Bronchial epithelial cell (primary cell): ENCODE measurements at regions not wholly inside any gene's neighbourhood (a gene's known extent, or its start where the extent isn't known, plus 50 kb on each side); places are given as distances from the start of the nearest gene placed in this dataset.

Experiments used
- DNase-seq: peaks from one replicate; pipeline ENCODE4 v3.0.0-alpha.2; 2010; ENCODE audit warnings: low read depth
- FAIRE-seq: peaks from 2 replicates; lab custom pipeline; 2011; peaks lifted over from hg19 to GRCh38; lab: Jason Lieb, UNC
- H3K27me3 ChIP-seq: 2 replicates; pipeline ENCODE4 v1.5.1; 2011; ENCODE audit warnings: low read length; ENCODE audit not compliant: control insufficient read depth, insufficient read depth
- H3K36me3 ChIP-seq: 2 replicates; pipeline ENCODE4 v1.5.1; 2011; ENCODE audit warnings: low read length; ENCODE audit not compliant: control insufficient read depth, insufficient read depth
- H3K4me3 ChIP-seq: 2 replicates; pipeline ENCODE4 v1.5.1; 2011; ENCODE audit warnings: mild to moderate bottlenecking, low read depth, low read length, control low read depth
- TF ChIP-seq, protein P1 (sequence below): IDR thresholded peaks from 2 replicates; pipeline ENCODE4 v1.5.1; 2011; ENCODE audit warnings: mild to moderate bottlenecking, moderate library complexity, low read length, control low read depth, inconsistent platforms; ENCODE audit not compliant: insufficient read depth, severe bottlenecking

GRCh38 chr14:87443787-87444186 lies 549.2 kb downstream of the GALC start:
- no peaks in the 10 kb centered on the region for H3K36me3 ChIP-seq
- TF ChIP-seq, protein P1, sequence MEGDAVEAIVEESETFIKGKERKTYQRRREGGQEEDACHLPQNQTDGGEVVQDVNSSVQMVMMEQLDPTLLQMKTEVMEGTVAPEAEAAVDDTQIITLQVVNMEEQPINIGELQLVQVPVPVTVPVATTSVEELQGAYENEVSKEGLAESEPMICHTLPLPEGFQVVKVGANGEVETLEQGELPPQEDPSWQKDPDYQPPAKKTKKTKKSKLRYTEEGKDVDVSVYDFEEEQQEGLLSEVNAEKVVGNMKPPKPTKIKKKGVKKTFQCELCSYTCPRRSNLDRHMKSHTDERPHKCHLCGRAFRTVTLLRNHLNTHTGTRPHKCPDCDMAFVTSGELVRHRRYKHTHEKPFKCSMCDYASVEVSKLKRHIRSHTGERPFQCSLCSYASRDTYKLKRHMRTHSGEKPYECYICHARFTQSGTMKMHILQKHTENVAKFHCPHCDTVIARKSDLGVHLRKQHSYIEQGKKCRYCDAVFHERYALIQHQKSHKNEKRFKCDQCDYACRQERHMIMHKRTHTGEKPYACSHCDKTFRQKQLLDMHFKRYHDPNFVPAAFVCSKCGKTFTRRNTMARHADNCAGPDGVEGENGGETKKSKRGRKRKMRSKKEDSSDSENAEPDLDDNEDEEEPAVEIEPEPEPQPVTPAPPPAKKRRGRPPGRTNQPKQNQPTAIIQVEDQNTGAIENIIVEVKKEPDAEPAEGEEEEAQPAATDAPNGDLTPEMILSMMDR, result no peak
- H3K4me3 ChIP-seq, result no peak overlapping the region
- FAIRE-seq, result no peak
- DNase-seq, result peak; percentile 58
- no peaks in the 10 kb centered on the region for H3K27me3 ChIP-seq

GRCh38 chr14:87443039-87443438 lies 549.9 kb downstream of the GALC start:
- TF ChIP-seq, protein P1, result no peak
- no peak overlapping the region for H3K4me3 ChIP-seq
- no peak for DNase-seq
- H3K36me3 ChIP-seq, result no peaks in the 10 kb centered on the region
- no peaks in the 10 kb centered on the region for H3K27me3 ChIP-seq
- no peak for FAIRE-seq

- DNase-seq (no peak), FAIRE-seq (no peak)
- TF ChIP-seq, protein P1, result no peak
- Histone ChIP-seq H3K36me3 (no peaks in the 10 kb centered on the region), H3K27me3 (no peaks in the 10 kb centered on the region), H3K4me3 (no peak overlapping the region)
Measured at GRCh38 chr14:87437158-87437557, 555.8 kb downstream of the GALC start.

- TF ChIP-seq, protein P1, result no peak
- H3K4me3 ChIP-seq, result no peak overlapping the region
- H3K36me3 ChIP-seq, result no peaks in the 10 kb centered on the region
- no peaks in the 10 kb centered on the region for H3K27me3 ChIP-seq
- FAIRE-seq (no peak), DNase-seq (no peak)
Measured at GRCh38 chr14:87434680-87435079, 558.3 kb downstream of the GALC start.

- FAIRE-seq (no peak), DNase-seq (peak; percentile 50)
- no peaks in the 10 kb centered on the region for H3K27me3 ChIP-seq
- H3K36me3 ChIP-seq, result no peaks in the 10 kb centered on the region
- no peak overlapping the region for H3K4me3 ChIP-seq
- TF ChIP-seq, protein P1, result no peak
Measured at GRCh38 chr14:87434011-87434410, 559.0 kb downstream of the GALC start.

GRCh38 chr14:87432698-87433097 lies 560.3 kb downstream of the GALC start:
- Histone ChIP-seq H3K27me3 (no peaks in the 10 kb centered on the region), H3K4me3 (no peak overlapping the region), H3K36me3 (no peaks in the 10 kb centered on the region)
- TF ChIP-seq, protein P1, result no peak
- no peak for DNase-seq
- FAIRE-seq, result no peak
